CD4-positive, alpha-beta T cell (primary cell): ENCODE measurements at regions not wholly inside any gene's neighbourhood (a gene's known extent, or its start where the extent isn't known, plus 50 kb on each side); places are given as distances from the start of the nearest gene placed in this dataset.

Source experiments
- ATAC-seq: fragments of 200-7000 bp; cut with Tn5 transposase; one replicate; pipeline ENCODE4 v1.10.0; 2022; ENCODE audit warnings: mild to moderate bottlenecking; ENCODE audit not compliant: poor library complexity
- CTCF ChIA-PET: fragments of 350-600 bp; sonication (Branson Sonifier 250); formaldehyde crosslinking; loops from one replicate; lab custom pipeline; 2021; ENCODE audit warnings: antibody characterized with exemption, inconsistent platforms; lab: Charles Lee
- POLR2A ChIA-PET: fragments of 350-600 bp; sonication (Branson Sonifier 250); formaldehyde crosslinking; loops from one replicate; lab custom pipeline; 2021; ENCODE audit warnings: antibody characterized with exemption, inconsistent platforms; lab: Charles Lee
- DNase-seq, 14 experiments: peaks; one replicate each; pipeline ENCODE4 v3.0.0-alpha.2; 2013 to 2020; ENCODE audit warnings: mixed read lengths in 2 of 14
- H3K27ac ChIP-seq, 2 donors: one replicate each; pipeline versions ENCODE4 v1.5.1 to v1.7.0; 2013; ENCODE audit warnings: low read length in 2 of 2, low read depth in 1 of 2, mild to moderate bottlenecking in 1 of 2
- H3K27me3 ChIP-seq, 2 experiments: 1 replicate in 1 of 2; 2 replicates in 1 of 2; pipeline versions ENCODE4 v1.6.1 to v1.7.0; 2013; ENCODE audit warnings: low read length in 2 of 2, control low read depth in 1 of 2, mild to moderate bottlenecking in 1 of 2, moderate library complexity in 1 of 2; ENCODE audit not compliant: insufficient read depth in 2 of 2, control insufficient read depth in 1 of 2
- H3K36me3 ChIP-seq: one replicate; pipeline ENCODE4 v1.6.1; 2013; ENCODE audit warnings: low read length, control low read depth; ENCODE audit not compliant: insufficient read depth
- H3K4me1 ChIP-seq: one replicate; pipeline ENCODE4 v1.6.1; 2013; ENCODE audit warnings: low read length, control low read depth; ENCODE audit not compliant: insufficient read depth
- H3K4me3 ChIP-seq: one replicate; pipeline ENCODE4 v1.5.1; 2013; ENCODE audit warnings: mild to moderate bottlenecking, low read length, moderate library complexity
- H3K9me3 ChIP-seq, 2 experiments: 1 replicate in 1 of 2; 2 replicates in 1 of 2; pipeline versions ENCODE4 v1.6.1 to v1.7.0; 2013; ENCODE audit warnings: low read length in 2 of 2, mild to moderate bottlenecking in 2 of 2, control low read depth in 1 of 2, moderate library complexity in 1 of 2; ENCODE audit not compliant: control insufficient read depth in 1 of 2, insufficient read depth in 1 of 2
- H3K27ac Mint-ChIP-seq: one replicate; pipeline ENCODE4 v1.8.0; 2020; ENCODE audit warnings: mixed read lengths
- H3K27me3 Mint-ChIP-seq: one replicate; pipeline ENCODE4 v1.8.0; 2021; ENCODE audit warnings: mixed read lengths
- H3K36me3 Mint-ChIP-seq: one replicate; pipeline ENCODE4 v1.8.0; 2021; ENCODE audit warnings: low read depth, mixed read lengths
- H3K4me1 Mint-ChIP-seq: one replicate; pipeline ENCODE4 v1.8.0; 2021; ENCODE audit warnings: low read depth, mixed read lengths
- H3K4me3 Mint-ChIP-seq: one replicate; pipeline ENCODE4 v1.8.0; 2020; ENCODE audit warnings: mild to moderate bottlenecking, mixed read lengths
- H3K9me3 Mint-ChIP-seq: one replicate; pipeline ENCODE4 v1.8.0; 2020; ENCODE audit warnings: mixed read lengths
- CTCF ChIP-seq: fragments of 200-600 bp; IDR thresholded peaks from one replicate; pipeline ENCODE4 v1.8.0; 2022; ENCODE audit warnings: antibody characterized with exemption, mild to moderate bottlenecking
- intact Hi-C, 2 experiments: fragments of 100-400 bp; cut with DNase I in 1 of 2; cut with micrococcal nuclease in 1 of 2; formaldehyde crosslinking; loops; one replicate each; pipeline versions ENCODE4 v1.15.1 to v1.9.0; 2023 to 2025; cut with DNase I, micrococcal nuclease

- ATAC-seq, result no peak
- H3K9me3 Mint-ChIP-seq, result peaks cover 6% of the 10 kb centered on the region
- H3K9me3 ChIP-seq, result peaks cover 3 to 6% of the 10 kb centered on the region in 2 experiments
- no peaks in the 10 kb centered on the region for H3K4me1 ChIP-seq
- no peak overlapping the region for H3K4me3 Mint-ChIP-seq
- H3K4me1 Mint-ChIP-seq, result no peaks in the 10 kb centered on the region
- H3K27me3 Mint-ChIP-seq, result no peaks in the 10 kb centered on the region
- no peaks in the 10 kb centered on the region for H3K36me3 Mint-ChIP-seq
- H3K27ac Mint-ChIP-seq, result no peak overlapping the region
- no peak overlapping the region for H3K4me3 ChIP-seq
- DNase-seq, result no peak
- no peak for TF ChIP-seq CTCF
- no peaks in the 10 kb centered on the region for H3K36me3 ChIP-seq
- CTCF ChIA-PET, result interaction anchor here (0.6 kb wide), 1 partner anchor 13 kb away, joined by 3 read pairs; no protein-coding TSS in a partner anchor
- POLR2A ChIA-PET, result no interaction called here
- intact Hi-C loops, result no loop called here
- no peak overlapping the region for H3K27ac ChIP-seq
- no peaks in the 10 kb centered on the region for H3K27me3 ChIP-seq
Observed at GRCh38 chr5:17401470-17402288, 96.4 kb upstream of the TAF11L2 start.

GRCh38 chr5:17402289-17403121 lies 95.5 kb upstream of the TAF11L2 start:
- intact Hi-C loops, result no loop called here
- H3K9me3 ChIP-seq, result peaks cover under 1 to 3% of the 10 kb centered on the region in 2 experiments
- H3K36me3 Mint-ChIP-seq, result no peaks in the 10 kb centered on the region
- H3K36me3 ChIP-seq, result no peaks in the 10 kb centered on the region
- H3K27me3 ChIP-seq, result no peaks in the 10 kb centered on the region
- H3K4me3 Mint-ChIP-seq, result no peak overlapping the region
- TF ChIP-seq CTCF, result no peak
- ATAC-seq, result no peak
- H3K27ac ChIP-seq, result no peak overlapping the region
- DNase-seq, result no peak
- no peaks in the 10 kb centered on the region for H3K4me1 ChIP-seq
- H3K4me3 ChIP-seq, result no peak overlapping the region
- no peak overlapping the region for H3K27ac Mint-ChIP-seq
- H3K27me3 Mint-ChIP-seq, result no peaks in the 10 kb centered on the region
- no peaks in the 10 kb centered on the region for H3K4me1 Mint-ChIP-seq
- H3K9me3 Mint-ChIP-seq, result peaks cover 5% of the 10 kb centered on the region
- ChIA-PET CTCF (no interaction called here), POLR2A (no interaction called here)

- H3K9me3 ChIP-seq, result peaks cover 0 to 3% of the 10 kb centered on the region in 2 experiments
- ATAC-seq (no peak), DNase-seq (no peak)
- H3K36me3 Mint-ChIP-seq, result no peaks in the 10 kb centered on the region
- H3K4me3 ChIP-seq, result no peak overlapping the region
- no peak overlapping the region for H3K27ac Mint-ChIP-seq
- intact Hi-C loops, result no loop called here
- no peaks in the 10 kb centered on the region for H3K36me3 ChIP-seq
- no peaks in the 10 kb centered on the region for H3K27me3 Mint-ChIP-seq
- H3K4me1 Mint-ChIP-seq, result no peaks in the 10 kb centered on the region
- H3K9me3 Mint-ChIP-seq, result peaks cover 4% of the 10 kb centered on the region
- no peak overlapping the region for H3K4me3 Mint-ChIP-seq
- ChIA-PET POLR2A (no interaction called here), CTCF (interaction anchor here (0.6 kb wide), 1 partner anchor 17 kb away, joined by 3 read pairs; no protein-coding TSS in a partner anchor)
- no peak for TF ChIP-seq CTCF
- no peaks in the 10 kb centered on the region for H3K27me3 ChIP-seq
- no peak overlapping the region for H3K27ac ChIP-seq
- H3K4me1 ChIP-seq, result no peaks in the 10 kb centered on the region
Observed at GRCh38 chr5:17403695-17404490, 94.1 kb upstream of the TAF11L2 start.
